Stimulated activated CD4-positive, alpha-beta T cell treated with anti-CD3 and anti-CD28 coated beads, TNF-alpha, amount 100 ng/mL, for 1 hour (primary cell): ENCODE measurements at regions not wholly inside any gene's neighbourhood (a gene's known extent, or its start where the extent isn't known, plus 50 kb on each side); places are given as distances from the start of the nearest gene placed in this dataset.

Experiments used
- DNase-seq, 3 donors: peaks; one replicate each; pipeline ENCODE4 v3.0.0-alpha.2; 2020; ENCODE audit warnings: low read depth in 3 of 3, low spot score in 1 of 3

DNA sequence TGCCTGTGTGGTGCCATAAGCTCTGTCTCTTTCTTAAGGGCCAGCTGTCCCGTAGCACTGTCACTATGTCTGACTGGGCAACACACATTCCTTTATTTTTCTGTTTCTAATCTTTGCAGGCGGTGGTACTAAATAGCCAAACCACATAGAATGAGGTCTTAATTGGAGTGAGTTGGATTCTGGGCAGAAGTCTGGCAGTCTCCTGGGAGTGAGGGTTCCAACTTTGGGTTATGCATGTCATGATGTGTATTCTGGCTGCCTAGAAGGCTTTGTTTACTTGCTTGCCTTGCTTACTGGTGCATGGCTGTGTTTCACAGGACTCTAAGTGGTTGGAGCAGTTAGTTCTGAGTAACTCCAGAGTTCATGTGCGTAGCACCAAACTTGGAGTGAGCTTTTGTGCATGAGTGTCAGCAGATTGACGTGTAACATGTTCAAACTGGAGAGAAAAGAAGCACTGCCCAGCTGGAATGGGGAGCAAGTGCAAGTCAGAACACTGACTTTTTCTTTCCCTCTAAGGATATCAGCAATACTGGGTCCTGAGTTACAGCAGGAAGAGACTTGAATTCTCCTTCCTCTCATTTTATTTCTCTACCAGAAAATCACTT, 185.8 kb downstream of the PCSK1 start:
- DNase-seq, result no peak

DNA sequence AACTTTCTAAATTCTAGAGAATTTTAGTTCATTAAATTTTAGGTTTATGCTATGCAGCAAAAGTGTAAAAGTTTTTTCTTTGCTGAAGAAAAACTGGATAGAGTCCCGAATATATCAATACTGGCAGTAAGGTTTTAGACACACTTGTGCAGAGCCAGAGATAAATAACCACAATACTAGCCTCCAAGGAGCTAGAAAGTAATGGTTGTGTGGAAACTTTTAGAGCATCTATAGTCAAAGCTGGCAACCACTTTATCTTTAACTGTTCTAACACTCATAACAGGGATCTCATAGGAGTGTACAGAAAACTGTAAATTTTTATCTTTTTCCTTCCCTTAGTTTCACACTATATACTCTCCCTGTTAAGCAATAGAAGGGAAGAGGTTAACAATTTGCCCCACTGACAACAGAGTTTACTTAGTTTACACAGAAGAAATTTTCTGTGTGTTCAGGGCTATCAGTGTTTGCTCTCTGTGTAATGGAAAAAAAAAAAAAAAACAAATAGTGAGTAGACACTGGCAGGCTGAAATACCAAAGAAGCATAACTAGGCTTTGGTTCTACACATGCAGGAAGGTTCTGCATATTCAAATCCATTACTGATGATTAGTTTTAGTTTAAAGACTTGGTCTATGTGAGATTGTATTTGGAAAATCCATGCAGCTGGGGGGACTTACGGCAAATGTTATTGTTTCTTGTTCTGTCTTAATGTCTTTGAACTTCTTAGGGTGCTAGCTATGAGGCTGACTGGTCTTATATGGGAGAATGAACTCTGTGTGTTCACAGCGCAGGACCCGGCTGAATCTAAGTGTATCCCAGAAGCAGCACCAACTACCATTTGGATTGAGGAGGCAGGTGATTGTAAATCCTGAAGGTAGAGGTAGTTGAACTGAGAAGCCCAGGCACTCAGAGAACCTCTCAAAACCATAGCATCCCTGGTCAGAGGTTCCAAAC, 187.6 kb downstream of the PCSK1 start:
- no peak for DNase-seq

DNA sequence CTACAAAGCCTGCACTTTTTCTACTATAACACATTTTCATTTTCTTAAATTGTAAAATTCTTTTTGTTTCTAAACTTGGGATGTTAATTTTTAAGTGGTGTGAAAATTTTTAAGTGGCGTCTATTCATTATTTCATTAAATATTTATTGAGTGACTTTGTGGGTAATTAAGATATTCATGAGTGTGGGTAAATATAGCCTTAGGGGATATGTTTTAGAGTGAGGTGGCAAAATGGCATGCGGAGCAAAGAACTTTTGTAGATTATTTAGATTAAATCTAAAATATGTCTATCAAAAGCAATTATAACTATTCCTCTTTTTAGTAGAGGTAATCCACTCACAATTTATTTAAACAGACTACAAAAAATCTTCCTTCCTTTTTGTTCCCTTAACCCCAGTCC, 188.4 kb downstream of the PCSK1 start:
- DNase-seq, result no peak

DNA sequence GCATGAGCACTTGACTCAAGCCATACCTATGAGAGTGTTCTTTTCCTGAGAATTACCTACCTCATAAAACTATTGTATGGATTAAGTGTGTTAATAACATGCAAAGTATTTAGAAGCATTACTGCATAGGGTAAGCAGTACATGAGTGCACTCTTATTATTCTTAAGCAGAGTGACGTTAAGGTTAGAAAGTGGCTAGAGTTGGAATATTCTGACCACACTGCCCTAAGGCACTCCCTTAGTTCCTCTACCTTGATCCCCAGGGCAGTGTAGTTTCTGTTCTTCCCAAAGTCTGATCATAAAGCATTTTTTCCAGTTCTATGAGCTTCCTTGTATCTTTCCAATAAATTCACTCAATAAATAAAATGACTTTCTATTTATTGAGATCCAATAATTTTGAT, 189.2 kb downstream of the PCSK1 start:
- no peak for DNase-seq

DNA sequence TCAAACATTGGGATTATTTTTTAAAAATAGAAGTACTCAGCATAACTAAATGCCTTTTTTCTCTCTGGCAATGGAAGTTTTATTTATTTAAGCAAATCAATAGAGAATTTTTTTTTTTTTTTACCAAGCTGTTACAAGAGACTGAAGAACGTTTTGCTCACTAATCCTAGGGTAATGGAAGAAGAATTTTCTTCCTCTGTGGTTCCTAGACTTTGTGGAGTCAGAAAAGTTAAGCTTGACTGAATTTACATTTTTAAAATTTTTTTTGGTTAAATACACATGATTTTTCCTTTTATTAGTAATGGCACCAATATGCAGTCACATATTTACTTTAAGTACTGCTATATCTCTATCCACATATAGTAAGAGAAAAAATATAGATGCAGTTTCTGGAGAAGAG, 189.8 kb downstream of the PCSK1 start:
- no peak for DNase-seq

DNA sequence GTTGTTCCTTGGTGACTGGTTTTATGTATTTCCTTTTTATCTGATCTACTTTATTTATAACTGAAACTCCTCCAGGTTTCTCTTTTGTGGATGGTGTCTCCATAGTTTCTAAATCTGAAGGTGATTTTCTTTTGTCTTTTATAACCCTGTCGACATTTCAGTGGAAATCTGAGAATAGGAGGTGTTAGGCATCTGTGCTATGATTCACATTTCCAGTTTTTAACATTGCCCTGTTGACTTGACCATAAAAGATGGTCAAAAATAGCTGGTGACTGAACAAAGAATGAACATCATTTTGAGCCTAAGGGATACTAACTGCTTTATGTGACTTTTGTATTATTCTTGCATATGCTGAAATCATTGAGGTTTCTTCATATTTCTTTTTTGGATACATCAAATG, 190.5 kb downstream of the PCSK1 start:
- DNase-seq, result no peak

DNA sequence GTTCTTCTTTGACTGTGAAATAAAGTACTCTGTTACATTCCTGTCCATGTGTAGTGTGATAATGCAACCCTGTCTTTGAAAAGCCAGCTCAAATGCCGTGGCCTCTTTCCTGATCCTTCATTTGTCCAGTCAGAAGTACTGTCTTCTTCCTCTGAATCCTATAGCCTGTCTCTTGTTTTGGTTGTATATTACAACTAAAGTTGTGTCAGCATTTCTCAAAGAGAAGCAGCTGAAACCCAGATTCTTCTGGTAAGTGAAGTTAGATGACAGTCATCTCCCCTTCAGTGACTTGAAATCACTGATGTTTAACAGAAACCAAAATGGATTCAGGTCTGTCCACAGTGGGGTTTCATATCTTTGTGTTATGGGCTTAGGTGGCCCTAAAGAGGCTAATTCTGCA, 196.2 kb downstream of the PCSK1 start:
- DNase-seq, result no peak

DNA sequence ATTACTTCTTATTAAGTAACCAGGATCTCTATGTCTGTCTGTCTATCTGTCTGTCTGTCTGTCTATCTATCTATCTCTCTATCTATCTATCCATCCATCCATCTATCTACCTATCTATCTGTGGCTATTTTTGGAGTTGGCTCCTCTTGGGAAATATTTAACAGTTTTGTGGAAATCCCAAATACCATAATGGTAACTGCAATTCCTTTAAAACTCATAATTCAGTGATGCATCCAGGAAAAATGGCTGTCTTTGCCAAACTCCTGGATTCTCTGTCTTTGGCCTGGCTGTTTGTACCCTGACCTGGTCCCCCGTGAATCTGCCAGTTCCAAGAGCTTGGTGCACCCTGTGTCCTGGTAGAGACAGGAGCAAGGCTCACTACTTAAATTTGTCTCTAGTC, 197.0 kb downstream of the PCSK1 start:
- DNase-seq, result no peak

DNA sequence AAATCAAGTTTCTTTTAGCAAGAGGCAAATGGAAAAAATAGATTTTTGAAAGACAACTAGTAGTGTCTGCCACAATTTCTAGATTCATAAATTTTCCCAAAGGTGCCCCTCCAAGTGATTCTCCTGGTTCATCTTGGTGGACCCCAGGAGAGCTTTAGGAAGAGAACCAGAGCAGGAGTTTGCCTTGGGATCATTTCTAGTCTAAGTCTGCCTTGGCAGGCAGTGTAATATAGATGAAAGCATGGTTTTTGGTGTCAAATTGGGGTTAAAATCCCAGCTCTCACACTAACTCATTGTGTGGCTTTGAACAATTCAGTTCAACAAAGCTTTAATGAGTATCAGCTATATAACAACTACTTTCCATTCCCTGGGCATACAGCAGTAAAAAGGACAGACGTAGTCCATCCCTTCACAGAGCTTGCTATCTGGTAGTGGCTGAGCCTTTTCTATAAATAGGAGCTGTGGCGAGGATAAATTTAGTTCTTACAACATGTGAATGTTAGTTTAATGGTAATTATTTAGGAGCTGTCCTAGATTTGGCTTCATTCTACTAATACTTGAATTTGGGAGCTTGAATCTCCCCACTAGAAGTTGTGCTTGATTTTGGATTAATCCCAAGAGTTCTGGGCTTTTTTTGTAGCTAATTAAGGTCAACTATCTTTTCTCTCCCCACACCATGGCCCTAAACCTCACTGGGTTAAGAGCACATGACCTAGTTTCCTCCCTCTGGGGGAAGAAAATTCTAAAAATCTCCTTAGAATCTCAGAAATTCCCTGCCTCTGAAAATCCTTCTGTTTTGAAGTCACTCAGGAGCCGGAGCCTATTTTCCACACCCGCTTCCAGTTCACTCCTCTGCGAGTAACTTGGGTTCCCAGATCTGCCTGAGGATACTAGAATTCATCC, 197.8 kb downstream of the PCSK1 start:
- DNase-seq, result no peak

DNA sequence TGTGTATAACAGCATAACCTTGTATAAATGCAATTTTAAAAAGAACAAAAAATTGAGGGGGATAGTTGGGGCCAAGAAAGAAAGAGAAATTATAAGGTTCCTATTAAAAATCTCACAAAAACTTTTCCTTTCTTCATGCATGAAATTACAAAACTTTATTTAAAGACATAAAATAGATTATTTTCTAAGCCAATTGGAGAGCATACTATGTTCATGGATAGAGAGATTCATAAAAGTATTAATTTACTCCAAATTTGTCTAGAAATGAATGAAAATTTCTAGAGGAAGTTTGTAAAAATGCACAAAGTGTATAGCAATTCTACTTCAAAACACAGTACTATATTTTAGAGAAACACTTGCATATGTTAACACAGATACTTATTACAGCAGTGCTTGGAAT, 200.4 kb downstream of the PCSK1 start:
- DNase-seq, result no peak

DNA sequence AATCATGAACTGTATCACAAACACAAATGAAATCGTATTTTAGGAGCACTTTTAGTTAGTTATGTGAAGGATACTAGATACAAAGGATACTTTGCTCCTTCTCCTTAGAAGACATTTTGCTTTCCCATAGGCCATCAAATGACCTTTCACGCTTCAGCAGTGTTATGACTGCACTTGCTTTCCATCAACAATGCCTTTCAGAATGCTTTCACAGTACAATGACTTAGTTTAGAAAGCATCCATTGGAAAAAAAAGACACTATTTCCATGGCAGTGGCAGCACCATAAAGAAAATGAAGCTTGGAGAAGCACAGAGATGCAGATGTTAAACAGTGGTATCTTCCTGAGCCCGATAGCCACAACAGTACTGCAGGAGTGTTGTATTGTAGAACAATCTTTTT, 203.9 kb downstream of the PCSK1 start:
- DNase-seq, result no peak

DNA sequence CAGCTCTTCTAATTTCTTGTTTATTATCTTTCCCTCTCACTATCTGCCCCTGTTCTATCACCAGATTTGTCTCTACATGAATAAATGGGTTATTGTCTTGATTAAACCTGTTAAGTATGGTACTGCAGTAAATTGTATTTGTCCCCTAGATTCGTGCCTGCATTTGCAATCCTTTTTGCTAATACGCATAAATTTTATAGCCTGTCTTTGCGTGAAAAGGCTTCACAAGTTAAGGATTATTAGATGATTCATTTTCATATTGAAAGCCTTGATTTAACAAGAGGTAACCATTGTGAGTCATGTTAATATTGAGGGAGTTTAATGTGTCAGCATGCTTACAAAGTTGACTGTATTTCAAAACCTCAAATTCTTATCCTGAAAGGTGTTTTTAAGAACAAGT, 204.6 kb downstream of the PCSK1 start:
- DNase-seq, result no peak

DNA sequence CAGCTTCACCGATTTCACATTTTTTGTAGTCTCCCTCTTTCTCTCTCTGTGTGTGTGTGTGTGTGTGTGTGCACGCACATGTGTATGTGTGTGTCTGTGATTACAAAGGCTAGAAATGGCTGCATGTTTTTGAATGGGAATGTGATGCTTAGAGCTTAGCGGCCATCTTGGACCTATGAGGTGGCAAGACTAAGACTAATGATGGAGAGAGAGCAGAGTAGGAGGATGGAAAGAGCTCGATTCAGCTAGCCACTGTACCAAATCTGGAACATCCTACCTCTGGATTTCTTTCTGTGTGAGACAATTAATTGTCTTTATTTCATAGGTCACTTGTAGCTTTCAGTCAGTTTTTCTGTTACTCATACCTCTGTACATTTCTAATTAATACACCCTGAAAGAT, 205.1 kb downstream of the PCSK1 start:
- DNase-seq, result no peak

DNA sequence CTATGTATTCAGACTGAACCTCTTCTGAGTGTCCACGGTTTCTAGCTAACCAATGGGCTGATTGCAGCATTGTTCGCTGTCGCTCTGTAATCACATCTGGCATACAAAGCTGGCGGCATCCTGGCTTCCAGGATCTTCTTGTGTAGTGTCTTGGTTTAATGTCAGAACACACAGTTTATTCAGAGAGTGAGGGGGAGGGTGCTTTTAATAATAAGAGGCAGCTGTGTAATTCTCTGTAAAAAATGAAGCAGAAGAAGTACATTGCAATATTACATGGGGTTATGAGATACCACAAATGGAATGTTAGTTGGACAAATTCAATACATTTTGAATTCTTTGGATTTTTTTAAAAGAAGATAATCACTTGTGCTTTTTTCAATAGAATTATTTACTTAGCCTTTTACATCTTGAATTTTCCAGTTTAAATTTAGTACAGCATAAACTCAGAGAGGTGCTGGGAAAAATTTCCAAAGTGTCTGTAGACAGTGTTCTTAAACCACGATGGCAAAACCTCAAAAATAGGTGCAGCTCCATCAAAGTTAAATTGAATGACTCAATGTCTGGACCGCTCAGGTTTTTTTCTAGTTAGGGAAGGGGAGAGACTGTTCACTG, 206.0 kb downstream of the PCSK1 start:
- no peak for DNase-seq

DNA sequence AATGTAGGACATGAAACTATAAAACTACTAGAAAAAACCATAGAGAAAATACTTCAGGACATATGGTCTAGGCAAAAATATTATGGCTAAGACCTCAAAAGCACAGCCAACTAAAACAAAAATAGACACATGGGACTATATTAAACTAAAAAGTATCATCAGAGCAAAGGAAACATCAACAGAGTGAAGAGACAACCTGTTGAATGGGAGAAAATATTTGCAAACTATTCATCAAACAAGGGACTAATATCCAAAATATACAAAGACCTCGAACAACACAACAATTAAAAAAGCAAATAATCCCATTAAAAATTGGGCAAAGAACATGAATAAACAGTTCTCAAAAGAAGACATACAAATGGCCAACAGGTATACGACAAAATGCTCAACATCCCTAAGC, 210.9 kb downstream of the PCSK1 start:
- no peak for DNase-seq

DNA sequence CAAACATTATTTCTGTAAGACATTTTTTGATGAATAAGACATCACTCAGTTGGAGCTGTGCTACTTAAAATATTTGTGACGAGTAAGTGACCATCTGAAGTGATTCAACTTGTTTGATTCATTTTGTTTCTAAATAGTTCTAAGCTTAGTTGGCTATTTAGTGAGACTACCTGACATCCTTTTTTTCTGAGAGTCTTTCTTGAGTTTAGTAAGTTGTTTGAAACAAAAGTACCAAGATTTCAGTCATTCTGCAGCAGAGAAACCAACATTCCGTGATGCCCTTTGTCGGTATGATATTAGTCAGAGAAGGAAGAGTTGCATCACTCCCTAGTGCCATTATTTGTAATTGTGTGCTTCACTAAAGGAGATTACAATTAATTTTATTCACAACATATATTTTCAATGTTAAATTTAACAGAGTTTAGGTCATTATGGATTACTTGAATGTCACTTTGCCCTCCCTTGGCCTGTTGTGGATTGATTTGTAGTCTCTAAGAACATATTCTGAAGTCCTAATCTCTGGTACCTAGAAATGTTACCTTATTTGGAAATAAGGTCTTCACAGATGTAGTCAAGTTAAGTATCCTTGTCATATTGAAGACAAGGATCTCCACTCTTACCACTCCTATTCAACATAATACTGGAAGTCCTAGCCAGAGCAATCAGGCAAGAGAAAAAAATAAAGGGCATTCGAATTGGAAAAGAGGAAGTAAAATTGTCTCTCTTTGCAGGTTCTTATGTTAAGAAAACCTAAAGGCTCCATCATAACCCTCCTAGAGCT, 212.2 kb downstream of the PCSK1 start:
- no peak for DNase-seq

DNA sequence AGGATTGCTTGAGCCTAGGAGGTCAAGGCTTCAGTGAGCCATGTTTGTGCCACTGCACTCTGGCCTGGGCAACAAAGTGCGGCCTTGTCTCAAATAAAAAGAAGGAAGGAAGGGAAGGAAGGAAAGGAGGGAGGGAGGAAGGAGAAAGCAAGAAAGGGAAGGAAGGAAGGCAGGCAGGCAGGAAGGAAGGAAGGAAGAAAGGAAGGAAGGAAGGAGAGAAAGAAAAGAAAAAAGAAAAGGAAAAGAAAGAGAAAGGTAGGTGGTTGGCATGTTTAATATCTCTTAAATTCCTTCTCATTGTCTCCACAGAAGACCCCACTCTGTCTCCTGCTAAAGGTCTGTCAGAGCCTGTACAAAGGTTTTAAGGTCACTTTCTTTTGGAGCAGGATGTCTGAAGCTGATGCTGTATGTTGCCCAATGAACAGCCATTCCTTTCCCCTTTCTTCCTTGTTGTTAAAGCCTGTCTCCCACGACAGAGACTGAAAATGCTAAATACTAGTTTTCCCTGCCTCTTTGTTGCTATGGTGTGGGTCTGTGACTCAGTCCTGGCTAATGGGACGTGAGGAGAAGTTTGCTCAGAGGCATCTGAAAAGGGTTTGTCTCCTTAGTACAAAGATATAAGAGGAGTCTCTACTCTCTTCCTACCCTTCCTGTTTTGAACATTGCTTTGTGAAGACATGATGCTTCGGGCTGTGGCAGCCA, 213.3 kb downstream of the PCSK1 start:
- no peak for DNase-seq

DNA sequence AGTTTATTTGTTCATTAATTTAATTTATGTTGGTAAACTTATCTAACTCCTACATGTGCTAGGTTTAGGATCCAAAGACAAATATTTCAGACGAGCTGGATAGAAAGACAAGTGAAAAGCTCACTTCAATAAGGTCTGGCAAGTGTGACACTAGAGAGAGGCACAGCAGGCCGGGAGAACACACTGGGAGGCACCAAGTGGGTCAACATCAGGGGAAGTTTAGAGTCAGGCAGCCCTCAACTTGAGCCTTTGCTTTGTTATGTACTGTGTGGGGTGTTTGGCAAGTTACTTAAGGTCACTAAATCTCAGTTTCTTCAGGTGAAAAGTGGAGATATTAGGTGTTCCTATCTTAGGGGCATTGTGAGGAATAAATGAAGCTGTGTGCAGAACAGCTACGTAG, 214.4 kb downstream of the PCSK1 start:
- no peak for DNase-seq

DNA sequence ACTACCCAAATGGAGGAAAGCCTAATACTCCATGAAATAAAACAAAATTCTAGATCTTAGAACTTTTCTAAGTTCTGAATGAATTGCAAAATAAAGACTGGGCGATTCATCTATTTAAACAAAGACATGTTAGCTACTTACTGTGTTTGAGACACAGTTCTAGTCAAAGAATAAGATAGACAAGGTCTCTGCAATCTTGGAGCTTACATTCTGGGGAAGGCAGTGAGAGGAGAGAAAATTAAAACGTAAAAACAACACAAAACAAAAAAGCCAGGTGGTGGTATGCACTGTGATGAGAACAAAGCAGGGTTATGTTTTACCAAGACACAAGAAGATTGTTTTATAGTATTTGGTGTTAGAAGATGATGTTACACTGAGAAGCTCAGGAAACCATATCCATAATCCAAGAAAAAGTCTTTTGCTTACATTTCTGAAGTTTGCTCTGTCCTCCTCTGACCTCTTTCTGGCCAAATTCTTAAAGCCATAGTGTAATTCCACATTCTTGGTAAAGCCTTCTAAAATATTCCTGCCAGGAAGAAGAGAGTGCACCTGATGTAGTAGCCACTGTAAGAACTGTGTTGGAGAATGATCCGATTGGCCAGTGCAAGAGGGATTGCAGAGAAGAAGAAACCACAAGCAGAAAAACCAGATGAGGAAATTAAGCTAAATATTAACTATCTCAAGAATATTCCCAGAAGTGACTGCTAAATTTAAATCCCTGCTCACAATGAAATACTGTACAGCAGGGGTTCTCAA, 218.4 kb downstream of the PCSK1 start:
- no peak for DNase-seq
